Small intestine (tissue), 7 donors: ENCODE measurements at regions not wholly inside any gene's neighbourhood (a gene's known extent, or its start where the extent isn't known, plus 50 kb on each side); places are given as distances from the start of the nearest gene placed in this dataset.

ENCODE experiments used
- DNase-seq, 2 donors: peaks; one replicate each; pipeline versions ENCODE4 v3.0.0 to v3.0.0-alpha.2; 2013
- FAIRE-seq: peaks from 2 replicates; lab custom pipeline; 2012; peaks lifted over from hg19 to GRCh38; lab: Jason Lieb, UNC
- H3K27ac ChIP-seq, 3 donors: one replicate each; pipeline ENCODE4 v1.5.1; 2013; ENCODE audit warnings: low read length in 2 of 3, mild to moderate bottlenecking in 2 of 3, control low read depth in 1 of 3, inconsistent platforms in 1 of 3, low read depth in 1 of 3, moderate library complexity in 1 of 3
- H3K27me3 ChIP-seq, 3 donors: one replicate each; pipeline ENCODE4 v1.6.1; 2013; ENCODE audit warnings: low read length in 3 of 3, inconsistent platforms in 1 of 3; ENCODE audit not compliant: control insufficient read depth in 3 of 3, insufficient read depth in 3 of 3
- H3K36me3 ChIP-seq, 3 donors: one replicate each; pipeline ENCODE4 v1.6.1; 2013; ENCODE audit warnings: low read length in 3 of 3, inconsistent platforms in 1 of 3, low read depth in 1 of 3, mild to moderate bottlenecking in 1 of 3, moderate library complexity in 1 of 3; ENCODE audit not compliant: control insufficient read depth in 3 of 3, insufficient read depth in 2 of 3
- H3K4me1 ChIP-seq, 3 donors: one replicate each; pipeline ENCODE4 v1.6.1; 2013; ENCODE audit warnings: low read length in 2 of 3, inconsistent platforms in 1 of 3, low read depth in 1 of 3, mild to moderate bottlenecking in 1 of 3, moderate library complexity in 1 of 3; ENCODE audit not compliant: control insufficient read depth in 3 of 3, insufficient read depth in 2 of 3
- H3K4me3 ChIP-seq, 3 donors: one replicate each; pipeline ENCODE4 v1.5.1; 2013; ENCODE audit warnings: low read length in 3 of 3, control low read depth in 1 of 3, inconsistent platforms in 1 of 3, low read depth in 1 of 3, mild to moderate bottlenecking in 1 of 3, moderate library complexity in 1 of 3
- H3K9me3 ChIP-seq, 2 donors: one replicate each; pipeline ENCODE4 v1.6.1; 2013; ENCODE audit warnings: low read depth in 1 of 2, low read length in 1 of 2; ENCODE audit not compliant: control insufficient read depth in 2 of 2, insufficient read depth in 1 of 2
- WGBS, 3 donors: extraction: QIAGEN DNeasy Blood & Tissue Kit; methylation state at CpG; one replicate each; pipeline ENCODE4 v1.1.7; 2013; 5-methylcytosine and 5-hydroxymethylcytosine counted together
- donor health status: healthy with polysubstance abuse.
- donor health status: control.
- donor health status: control.
- donor health status: Bipolar disorder and iron deficiency.
- donor health status: healthy.

DNA sequence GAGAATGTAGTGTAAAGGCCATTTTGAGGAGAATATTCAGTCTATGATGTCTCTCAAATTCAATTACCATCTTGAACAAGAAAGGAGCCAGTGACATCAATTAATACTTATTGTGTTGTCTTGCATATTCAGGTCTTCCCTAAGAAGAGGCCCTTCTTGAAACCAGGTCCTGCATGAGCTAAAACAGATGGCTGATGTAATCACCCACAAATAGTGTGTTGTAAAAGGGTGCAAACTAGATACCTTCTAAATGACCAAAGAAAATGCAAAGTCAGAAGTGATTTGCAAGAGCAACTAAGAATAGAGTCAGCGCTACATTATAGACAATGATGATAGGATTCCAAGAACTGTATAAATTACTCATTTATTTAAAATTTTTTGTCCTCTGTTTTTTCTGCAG lies 97.0 kb downstream of the BTBD3 start:
- no peaks in the 10 kb centered on the region for H3K36me3 ChIP-seq
- H3K27ac ChIP-seq: no peak overlapping the region
- no peaks in the 10 kb centered on the region for H3K9me3 ChIP-seq
- FAIRE-seq: no peak
- DNase-seq: no peak
- WGBS, 3 donors: 90 to 100% (median 98%) methylated on average over 1 of the region's 1 CpG
- H3K4me3 ChIP-seq: no peak overlapping the region
- H3K4me1 ChIP-seq: no peaks in the 10 kb centered on the region
- H3K27me3 ChIP-seq: no peaks in the 10 kb centered on the region

- Histone ChIP-seq H3K27me3 (no peaks in the 10 kb centered on the region), H3K4me3 (no peak overlapping the region), H3K36me3 (no peaks in the 10 kb centered on the region), H3K27ac (no peak overlapping the region), H3K9me3 (no peaks in the 10 kb centered on the region), H3K4me1 (no peaks in the 10 kb centered on the region)
- 64 to 75% (median 70%) methylated on average over 2 of the region's 2 CpGs for WGBS, 3 donors
- FAIRE-seq: no peak
- no peak for DNase-seq
These were observed 98.6 kb downstream of the BTBD3 start for GRCh38 chr20:12016291-12016690.

GRCh38 chr20:12019715-12020114 lies 102.0 kb downstream of the BTBD3 start:
- WGBS, 3 donors: 56 to 58% (median 57%) methylated on average over 3 of the region's 3 CpGs
- no peaks in the 10 kb centered on the region for H3K9me3 ChIP-seq
- no peaks in the 10 kb centered on the region for H3K36me3 ChIP-seq
- H3K27me3 ChIP-seq: no peaks in the 10 kb centered on the region
- no peak overlapping the region for H3K4me3 ChIP-seq
- H3K27ac ChIP-seq: no peak overlapping the region
- peak in 1 of 2 donors; percentile 23 for DNase-seq
- FAIRE-seq: no peak
- H3K4me1 ChIP-seq: no peaks in the 10 kb centered on the region

DNA sequence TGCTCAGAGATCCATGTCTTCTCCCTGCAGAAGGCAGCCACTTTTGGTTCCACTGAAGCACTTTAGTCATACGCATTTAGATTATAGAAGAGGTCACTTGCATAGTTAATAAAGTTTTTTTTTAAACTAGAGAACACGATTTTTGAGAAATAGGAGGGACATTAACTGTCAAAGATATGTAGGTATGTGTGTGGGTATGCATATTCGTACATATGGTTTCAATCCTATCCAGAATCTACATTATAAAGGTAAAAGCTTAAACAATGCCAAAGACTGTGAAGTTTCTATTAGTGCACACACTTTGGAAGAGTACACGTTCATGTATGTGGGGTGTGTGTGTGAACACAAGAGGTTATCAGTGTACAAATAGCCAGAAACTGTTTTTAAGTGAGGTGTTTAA lies 103.2 kb downstream of the BTBD3 start:
- DNase-seq (no peak), FAIRE-seq (no peak)
- H3K4me1 ChIP-seq: no peaks in the 10 kb centered on the region
- H3K36me3 ChIP-seq: no peaks in the 10 kb centered on the region
- H3K9me3 ChIP-seq: no peaks in the 10 kb centered on the region
- 75 to 79% (median 78%) methylated on average over 4 of the region's 4 CpGs for WGBS, 3 donors
- H3K4me3 ChIP-seq: no peak overlapping the region
- no peaks in the 10 kb centered on the region for H3K27me3 ChIP-seq
- no peak overlapping the region for H3K27ac ChIP-seq

GRCh38 chr20:12022126-12022525 lies 104.4 kb downstream of the BTBD3 start:
- FAIRE-seq: no peak

GRCh38 chr20:12023194-12023795 lies 105.6 kb downstream of the BTBD3 start:
- H3K27ac ChIP-seq: no peak overlapping the region
- no peaks in the 10 kb centered on the region for H3K36me3 ChIP-seq
- 86 to 93% (median 89%) methylated on average over 3 of the region's 3 CpGs for WGBS, 3 donors
- H3K9me3 ChIP-seq: no peaks in the 10 kb centered on the region
- H3K27me3 ChIP-seq: no peaks in the 10 kb centered on the region
- FAIRE-seq (no peak), DNase-seq (no peak)
- no peak overlapping the region for H3K4me3 ChIP-seq
- H3K4me1 ChIP-seq: no peaks in the 10 kb centered on the region

More at GRCh38 chr20:12022126-12022525, 104.4 kb downstream of the BTBD3 start:
- Histone ChIP-seq H3K4me1 (no peaks in the 10 kb centered on the region), H3K27ac (no peak overlapping the region), H3K9me3 (no peaks in the 10 kb centered on the region), H3K4me3 (no peak overlapping the region), H3K36me3 (no peaks in the 10 kb centered on the region), H3K27me3 (no peaks in the 10 kb centered on the region)
- 79 to 95% (median 84%) methylated on average over 2 of the region's 2 CpGs for WGBS, 3 donors
- no peak for DNase-seq

DNA sequence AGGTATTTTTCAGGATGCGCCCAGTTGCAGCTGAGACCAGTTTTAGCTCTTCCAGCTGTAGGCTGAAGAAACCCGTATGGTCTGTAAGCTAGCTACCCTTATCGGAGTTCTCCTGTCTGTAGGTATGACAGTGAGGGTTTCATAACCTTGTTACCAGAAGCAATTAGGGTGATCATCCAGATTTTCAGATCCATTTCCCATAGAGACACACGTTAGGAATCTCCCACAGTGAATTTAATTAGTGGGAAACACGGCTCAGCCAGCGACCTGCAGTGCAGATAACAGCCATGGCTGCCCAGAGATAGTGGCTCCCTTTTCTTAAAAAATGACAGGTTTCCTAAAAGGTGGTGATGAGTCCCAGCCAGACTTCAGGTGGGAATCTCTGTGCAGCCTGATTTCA lies 111.1 kb downstream of the BTBD3 start:
- Histone ChIP-seq H3K4me1 (no peaks in the 10 kb centered on the region), H3K4me3 (no peak overlapping the region), H3K9me3 (no peaks in the 10 kb centered on the region), H3K27ac (no peak overlapping the region), H3K36me3 (no peaks in the 10 kb centered on the region), H3K27me3 (no peaks in the 10 kb centered on the region)
- DNase-seq (no peak), FAIRE-seq (no peak)
- 77 to 86% (median 78%) methylated on average over 6 of the region's 6 CpGs for WGBS, 3 donors

DNA sequence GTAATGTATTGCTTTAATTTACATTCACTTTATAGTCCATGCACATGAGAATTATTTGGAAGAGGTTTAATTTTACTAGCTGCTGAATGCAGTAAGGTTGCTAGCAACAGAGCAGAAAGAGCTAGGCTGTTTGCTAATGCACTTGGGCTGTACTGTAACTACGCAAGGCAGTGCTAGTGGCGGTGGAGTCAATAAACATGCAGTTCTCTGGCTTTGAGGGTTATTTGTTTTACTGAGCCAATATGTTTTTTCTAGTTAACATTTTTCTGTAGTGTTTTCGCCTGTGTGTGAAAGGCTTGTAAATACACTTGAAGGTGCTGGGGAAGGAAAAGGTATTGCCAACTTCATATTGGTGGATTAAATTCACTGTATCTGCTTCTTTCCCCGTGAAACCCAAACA lies 112.8 kb downstream of the BTBD3 start:
- 65 to 80% (median 80%) methylated on average over 4 of the region's 4 CpGs for WGBS, 3 donors
- no peaks in the 10 kb centered on the region for H3K4me1 ChIP-seq
- no peaks in the 10 kb centered on the region for H3K36me3 ChIP-seq
- no peaks in the 10 kb centered on the region for H3K9me3 ChIP-seq
- no peak overlapping the region for H3K4me3 ChIP-seq
- no peaks in the 10 kb centered on the region for H3K27me3 ChIP-seq
- no peak for DNase-seq
- FAIRE-seq: no peak
- no peak overlapping the region for H3K27ac ChIP-seq

GRCh38 chr20:12036142-12036541 lies 118.4 kb downstream of the BTBD3 start:
- H3K4me1 ChIP-seq: no peaks in the 10 kb centered on the region
- DNase-seq: no peak
- H3K27me3 ChIP-seq: no peaks in the 10 kb centered on the region
- no peak for FAIRE-seq
- 87 to 94% (median 92%) methylated on average over 2 of the region's 2 CpGs for WGBS, 3 donors
- H3K4me3 ChIP-seq: no peak overlapping the region
- no peaks in the 10 kb centered on the region for H3K36me3 ChIP-seq
- no peaks in the 10 kb centered on the region for H3K9me3 ChIP-seq
- no peak overlapping the region for H3K27ac ChIP-seq
